Calu3 (cell line): ENCODE measurements at regions not wholly inside any gene's neighbourhood (a gene's known extent, or its start where the extent isn't known, plus 50 kb on each side); places are given as distances from the start of the nearest gene placed in this dataset.

Experiments
- BruUV-seq: library from RNA; stranded (reverse); fragments of 400-500 nt; replicated peaks from 2 replicates; lab custom pipeline; 2021; lab: Mats Ljungman, UMichigan
- CTCF ChIA-PET: fragments of 300-600 bp; sonication (Branson Sonifier 250); formaldehyde crosslinking; loops from one replicate; lab custom pipeline; 2022; ENCODE audit warnings: antibody characterized with exemption; lab: Charles Lee
- DNase-seq: peaks from one replicate; pipeline ENCODE4 v3.0.0; 2022
- H3K27ac Mint-ChIP-seq: one replicate; pipeline ENCODE4 v1.8.0; 2022; ENCODE audit warnings: mixed read lengths; ENCODE audit not compliant: unreplicated experiment
- H3K27me3 Mint-ChIP-seq: one replicate; pipeline ENCODE4 v1.8.0; 2022; ENCODE audit warnings: mixed read lengths; ENCODE audit not compliant: unreplicated experiment
- H3K36me3 Mint-ChIP-seq: one replicate; pipeline ENCODE4 v1.8.0; 2022; ENCODE audit warnings: mild to moderate bottlenecking, moderate library complexity, mixed read lengths; ENCODE audit not compliant: insufficient read depth, unreplicated experiment
- H3K4me1 Mint-ChIP-seq: one replicate; pipeline ENCODE4 v1.8.0; 2022; ENCODE audit warnings: mild to moderate bottlenecking, low read depth, mixed read lengths; ENCODE audit not compliant: unreplicated experiment
- H3K4me3 Mint-ChIP-seq: one replicate; pipeline ENCODE4 v1.8.0; 2022; ENCODE audit warnings: mild to moderate bottlenecking, low read depth, moderate library complexity, mixed read lengths; ENCODE audit not compliant: unreplicated experiment
- H3K9me3 Mint-ChIP-seq: one replicate; pipeline ENCODE4 v1.8.0; 2022; ENCODE audit warnings: low read depth, mixed read lengths; ENCODE audit not compliant: unreplicated experiment
- intact Hi-C: fragments of 100-400 bp; cut with micrococcal nuclease; formaldehyde crosslinking; loops from one replicate; pipeline ENCODE4 v1.10.0; 2022; ENCODE audit not compliant: unreplicated experiment
- TF ChIP-seq, protein P1 (sequence below): fragments of 200-600 bp; IDR thresholded peaks from one replicate; pipeline ENCODE4 v1.8.0; 2022; ENCODE audit warnings: antibody characterized with exemption; ENCODE audit not compliant: unreplicated experiment

GRCh38 chr6:92608751-92609150 is 810.6 kb downstream of the EPHA7 start:
- H3K36me3 Mint-ChIP-seq = no peaks in the 10 kb centered on the region
- TF ChIP-seq, protein P1, sequence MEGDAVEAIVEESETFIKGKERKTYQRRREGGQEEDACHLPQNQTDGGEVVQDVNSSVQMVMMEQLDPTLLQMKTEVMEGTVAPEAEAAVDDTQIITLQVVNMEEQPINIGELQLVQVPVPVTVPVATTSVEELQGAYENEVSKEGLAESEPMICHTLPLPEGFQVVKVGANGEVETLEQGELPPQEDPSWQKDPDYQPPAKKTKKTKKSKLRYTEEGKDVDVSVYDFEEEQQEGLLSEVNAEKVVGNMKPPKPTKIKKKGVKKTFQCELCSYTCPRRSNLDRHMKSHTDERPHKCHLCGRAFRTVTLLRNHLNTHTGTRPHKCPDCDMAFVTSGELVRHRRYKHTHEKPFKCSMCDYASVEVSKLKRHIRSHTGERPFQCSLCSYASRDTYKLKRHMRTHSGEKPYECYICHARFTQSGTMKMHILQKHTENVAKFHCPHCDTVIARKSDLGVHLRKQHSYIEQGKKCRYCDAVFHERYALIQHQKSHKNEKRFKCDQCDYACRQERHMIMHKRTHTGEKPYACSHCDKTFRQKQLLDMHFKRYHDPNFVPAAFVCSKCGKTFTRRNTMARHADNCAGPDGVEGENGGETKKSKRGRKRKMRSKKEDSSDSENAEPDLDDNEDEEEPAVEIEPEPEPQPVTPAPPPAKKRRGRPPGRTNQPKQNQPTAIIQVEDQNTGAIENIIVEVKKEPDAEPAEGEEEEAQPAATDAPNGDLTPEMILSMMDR = no peak
- H3K9me3 Mint-ChIP-seq = peaks cover 20% of the 10 kb centered on the region
- no TSS peak for BruUV-seq
- intact Hi-C loops = no loop called here
- no peaks in the 10 kb centered on the region for H3K27me3 Mint-ChIP-seq
- CTCF ChIA-PET = no interaction called here
- no peaks in the 10 kb centered on the region for H3K4me1 Mint-ChIP-seq
- H3K4me3 Mint-ChIP-seq = no peak overlapping the region
- no peak for DNase-seq
- H3K27ac Mint-ChIP-seq = no peak overlapping the region

DNA sequence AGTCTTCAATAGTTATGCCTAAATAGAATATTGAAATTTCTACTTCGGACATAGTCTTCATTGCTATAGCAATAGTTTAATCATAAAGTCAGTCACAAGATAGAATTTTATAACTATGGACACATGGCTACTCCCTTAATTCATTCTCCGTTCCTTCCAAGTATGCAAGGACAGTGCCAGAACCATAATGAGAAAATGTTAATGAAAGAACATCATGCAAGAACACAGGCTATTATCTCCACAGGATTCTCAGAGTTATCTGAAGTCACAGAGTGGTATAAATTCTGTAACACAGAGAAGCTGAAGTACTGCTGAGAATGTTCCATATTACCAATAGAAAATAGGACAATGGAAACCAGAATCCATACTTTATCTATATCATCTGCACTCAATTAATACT is 826.2 kb downstream of the EPHA7 start:
- H3K9me3 Mint-ChIP-seq = no peaks in the 10 kb centered on the region
- CTCF ChIA-PET = no interaction called here
- H3K4me3 Mint-ChIP-seq = no peak overlapping the region
- BruUV-seq = no TSS peak
- no peaks in the 10 kb centered on the region for H3K4me1 Mint-ChIP-seq
- DNase-seq = no peak
- intact Hi-C loops = no loop called here
- no peak overlapping the region for H3K27ac Mint-ChIP-seq
- no peaks in the 10 kb centered on the region for H3K36me3 Mint-ChIP-seq
- TF ChIP-seq, protein P1 = no peak
- H3K27me3 Mint-ChIP-seq = no peaks in the 10 kb centered on the region

- CTCF ChIA-PET = no interaction called here
- intact Hi-C loops = no loop called here
- H3K27ac Mint-ChIP-seq = no peak overlapping the region
- no peak for DNase-seq
- BruUV-seq = no TSS peak
- TF ChIP-seq, protein P1 = no peak
- H3K4me3 Mint-ChIP-seq = no peak overlapping the region
- H3K27me3 Mint-ChIP-seq = no peaks in the 10 kb centered on the region
- no peaks in the 10 kb centered on the region for H3K9me3 Mint-ChIP-seq
- H3K4me1 Mint-ChIP-seq = no peaks in the 10 kb centered on the region
- H3K36me3 Mint-ChIP-seq = no peaks in the 10 kb centered on the region
These were observed 829.4 kb downstream of the EPHA7 start for GRCh38 chr6:92589996-92590395.

DNA sequence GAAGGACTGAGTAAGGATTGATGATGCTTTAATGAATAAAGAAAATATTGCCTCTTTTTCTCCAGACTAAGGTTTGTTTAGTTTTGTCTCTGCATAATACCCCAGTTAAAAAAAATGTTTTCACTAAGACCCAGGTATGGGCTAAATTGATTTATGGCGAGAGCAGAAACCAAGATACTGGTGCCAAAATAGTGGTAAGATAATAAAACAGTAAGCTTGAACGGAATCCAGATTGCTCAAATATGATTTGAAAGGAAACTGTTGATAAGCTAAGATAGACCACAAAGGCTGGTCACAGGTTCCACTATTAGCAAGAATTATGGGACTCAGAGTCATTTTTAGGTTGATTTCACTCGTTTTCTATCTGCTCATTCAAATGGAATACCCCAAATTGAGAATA is 831.2 kb downstream of the EPHA7 start:
- TF ChIP-seq, protein P1 = no peak
- intact Hi-C loops = no loop called here
- H3K27me3 Mint-ChIP-seq = no peaks in the 10 kb centered on the region
- CTCF ChIA-PET = no interaction called here
- peaks cover 2% of the 10 kb centered on the region for H3K9me3 Mint-ChIP-seq
- no peak for DNase-seq
- no peaks in the 10 kb centered on the region for H3K36me3 Mint-ChIP-seq
- H3K27ac Mint-ChIP-seq = no peak overlapping the region
- no peak overlapping the region for H3K4me3 Mint-ChIP-seq
- H3K4me1 Mint-ChIP-seq = no peaks in the 10 kb centered on the region
- no TSS peak for BruUV-seq
